ENCODE measurements at regions not wholly inside any gene's neighbourhood (a gene's known extent, or its start where the extent isn't known, plus 50 kb on each side); places are given as distances from the start of the nearest gene placed in this dataset.

DNA sequence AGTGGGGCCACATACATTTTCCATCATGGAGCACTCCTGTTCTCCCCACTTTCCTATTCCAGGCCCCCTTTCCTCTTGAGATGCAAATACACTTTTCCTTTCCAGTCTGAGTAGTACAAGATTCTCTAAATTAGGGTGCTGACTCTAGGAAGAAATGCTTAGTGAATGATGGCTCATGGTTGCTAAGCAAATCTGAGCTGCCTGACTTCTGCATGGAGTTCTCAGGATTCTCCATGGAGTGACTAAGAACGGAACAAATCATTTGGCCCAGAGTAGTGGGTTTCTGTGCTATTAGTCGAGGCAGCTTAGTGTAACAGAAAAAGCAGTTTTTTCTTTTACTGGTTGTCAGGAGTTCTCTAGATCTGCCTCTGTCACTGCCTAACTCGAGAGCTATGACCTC is 65.4 kb upstream of the NTM start:
- H3K27ac ChIP-seq: no peak overlapping the region
- no peak for TF ChIP-seq CTCF (conservative IDR thresholded peaks at IDR 0.05)

- no peak overlapping the region for H3K27ac ChIP-seq
- no peak for TF ChIP-seq CTCF (conservative IDR thresholded peaks at IDR 0.05)
Observed at GRCh38 chr11:131307506-131307905, 62.9 kb upstream of the NTM start.

DNA sequence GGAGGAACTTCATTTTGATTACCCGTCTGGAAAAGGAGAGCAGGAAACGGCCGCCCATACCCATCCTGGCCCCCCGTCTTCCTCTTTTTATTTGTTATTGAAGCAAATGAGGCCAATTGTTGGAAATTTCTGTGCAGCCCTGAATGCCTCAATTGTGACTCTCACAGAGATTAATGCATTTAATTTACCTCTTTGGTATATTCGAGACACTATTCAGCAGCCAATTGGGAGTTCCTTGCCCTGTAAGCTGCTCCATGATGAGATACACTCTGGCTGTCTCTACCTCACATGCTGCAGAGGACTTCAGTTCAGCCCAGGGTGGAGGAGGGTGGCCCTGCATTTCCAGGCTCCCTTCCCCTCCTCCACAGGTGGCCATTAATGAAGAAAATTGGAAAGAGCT is 60.6 kb upstream of the NTM start:
- H3K27ac ChIP-seq: no peak overlapping the region
- no peak for TF ChIP-seq CTCF (conservative IDR thresholded peaks at IDR 0.05)

DNA sequence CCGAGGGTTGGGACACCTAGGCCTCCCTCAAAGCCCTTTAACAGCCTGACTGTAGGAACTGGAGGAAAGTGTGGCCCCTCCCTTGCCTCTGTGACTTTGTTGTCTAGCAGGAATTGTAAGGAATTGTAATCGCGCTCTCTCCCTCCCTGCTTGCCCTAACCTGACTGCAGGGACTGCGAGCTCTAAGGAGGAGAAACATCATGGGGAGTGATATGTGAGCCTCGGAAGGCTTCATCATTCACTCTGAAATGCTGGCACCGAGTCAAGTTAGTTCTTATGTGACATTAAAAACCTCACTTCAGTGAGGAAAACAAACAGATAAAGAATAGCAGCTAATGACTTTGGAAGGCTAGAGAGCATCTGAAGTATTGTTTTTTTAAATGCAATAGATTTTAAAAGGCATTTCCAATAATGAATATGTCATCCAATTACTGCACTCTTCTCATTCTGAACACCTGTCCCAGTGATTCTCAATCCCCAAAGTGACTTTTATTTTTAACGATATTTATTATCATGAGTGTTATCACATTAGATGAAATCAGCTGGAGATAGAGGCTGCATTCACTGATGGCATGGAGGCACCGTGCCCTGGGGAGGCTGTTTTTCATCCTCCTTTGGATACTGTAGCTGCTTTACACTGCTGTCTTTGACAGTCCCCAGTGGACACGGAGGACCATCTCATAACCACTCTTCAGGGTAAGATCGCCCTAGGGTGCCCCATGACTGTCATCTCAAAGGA is 58.5 kb upstream of the NTM start:
- no peak overlapping the region for H3K27ac ChIP-seq
- TF ChIP-seq CTCF (conservative IDR thresholded peaks at IDR 0.05): no peak

All from VCaP (cell line).